DOHH2 (cell line): ENCODE measurements at regions not wholly inside any gene's neighbourhood (a gene's known extent, or its start where the extent isn't known, plus 50 kb on each side); places are given as distances from the start of the nearest gene placed in this dataset.

ENCODE experiments used
- EZH2phosphoT487 ChIP-seq: fragments of 200-600 bp; sonication (generic); IDR thresholded peaks from 2 replicates; pipeline ENCODE4 v1.6.1; 2017; ENCODE audit warnings: borderline replicate concordance, mild to moderate bottlenecking, antibody characterized with exemption, low read length, moderate library complexity, mixed read lengths
- TF ChIP-seq, protein P1 (sequence below): fragments of 200-600 bp; sonication (generic); IDR thresholded peaks from one replicate; pipeline ENCODE4 v1.5.1; 2014; ENCODE audit warnings: antibody characterized with exemption, mild to moderate bottlenecking, low read depth, low read length; ENCODE audit not compliant: poor library complexity, severe bottlenecking

DNA sequence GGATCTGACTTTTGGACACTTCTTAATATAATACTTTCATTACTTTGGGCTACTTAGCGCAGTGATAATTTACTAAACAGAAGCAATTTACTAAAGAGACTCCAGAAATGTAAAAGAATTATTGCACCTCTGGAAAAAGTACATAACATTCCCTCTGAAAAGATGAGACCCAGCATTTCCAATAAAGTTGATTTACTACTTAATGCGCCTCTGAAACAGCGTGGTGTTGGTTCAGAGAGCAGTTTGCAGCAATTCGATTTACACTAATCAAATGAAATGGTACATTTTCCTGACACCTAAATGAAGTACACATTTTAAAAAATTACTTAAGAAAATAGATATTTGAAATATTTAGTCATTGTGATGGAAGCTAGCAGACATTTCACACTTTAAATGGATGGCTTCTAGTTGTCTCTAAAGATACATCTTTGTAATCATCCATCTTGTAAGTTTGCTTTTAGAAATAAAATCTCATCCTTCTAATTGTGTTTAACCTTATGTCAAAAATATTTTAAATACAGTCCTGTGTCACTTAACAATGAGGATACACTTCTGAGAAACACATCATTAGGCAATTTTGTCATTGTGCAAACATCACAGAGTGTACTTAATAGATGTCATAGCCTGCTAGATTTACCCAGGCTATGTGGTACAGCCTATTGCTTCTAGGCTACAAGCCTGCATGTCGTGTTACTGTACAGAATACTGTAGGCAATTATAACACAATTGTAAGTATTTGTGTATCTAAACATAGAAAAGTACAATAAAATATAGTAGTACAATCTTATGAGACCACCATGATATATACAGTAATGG, 284.6 kb upstream of the UBE2E3 start:
- TF ChIP-seq, protein P1, sequence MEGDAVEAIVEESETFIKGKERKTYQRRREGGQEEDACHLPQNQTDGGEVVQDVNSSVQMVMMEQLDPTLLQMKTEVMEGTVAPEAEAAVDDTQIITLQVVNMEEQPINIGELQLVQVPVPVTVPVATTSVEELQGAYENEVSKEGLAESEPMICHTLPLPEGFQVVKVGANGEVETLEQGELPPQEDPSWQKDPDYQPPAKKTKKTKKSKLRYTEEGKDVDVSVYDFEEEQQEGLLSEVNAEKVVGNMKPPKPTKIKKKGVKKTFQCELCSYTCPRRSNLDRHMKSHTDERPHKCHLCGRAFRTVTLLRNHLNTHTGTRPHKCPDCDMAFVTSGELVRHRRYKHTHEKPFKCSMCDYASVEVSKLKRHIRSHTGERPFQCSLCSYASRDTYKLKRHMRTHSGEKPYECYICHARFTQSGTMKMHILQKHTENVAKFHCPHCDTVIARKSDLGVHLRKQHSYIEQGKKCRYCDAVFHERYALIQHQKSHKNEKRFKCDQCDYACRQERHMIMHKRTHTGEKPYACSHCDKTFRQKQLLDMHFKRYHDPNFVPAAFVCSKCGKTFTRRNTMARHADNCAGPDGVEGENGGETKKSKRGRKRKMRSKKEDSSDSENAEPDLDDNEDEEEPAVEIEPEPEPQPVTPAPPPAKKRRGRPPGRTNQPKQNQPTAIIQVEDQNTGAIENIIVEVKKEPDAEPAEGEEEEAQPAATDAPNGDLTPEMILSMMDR = no peak
- TF ChIP-seq EZH2phosphoT487 = no peak
